Activated CD8-positive, alpha-beta T cell treated with anti-CD3 and anti-CD28 coated beads for 36 hours (primary cell): ENCODE measurements at regions not wholly inside any gene's neighbourhood (a gene's known extent, or its start where the extent isn't known, plus 50 kb on each side); places are given as distances from the start of the nearest gene placed in this dataset.

ENCODE experiments used
- ATAC-seq: fragments of 200-7000 bp; cut with Tn5 transposase; one replicate; pipeline ENCODE4 v1.10.0; 2021; ENCODE audit warnings: mild to moderate bottlenecking, moderate library complexity
- CTCF ChIA-PET: fragments of 350-600 bp; sonication (Branson Sonifier 250); formaldehyde crosslinking; loops from one replicate; lab custom pipeline; 2021; ENCODE audit warnings: antibody characterized with exemption; lab: Charles Lee
- POLR2A ChIA-PET: fragments of 350-600 bp; sonication (Branson Sonifier 250); formaldehyde crosslinking; loops from one replicate; lab custom pipeline; 2021; ENCODE audit warnings: antibody characterized with exemption; lab: Charles Lee
- DNase-seq: peaks from one replicate; pipeline ENCODE4 v3.0.0-alpha.2; 2020
- H3K27ac Mint-ChIP-seq: one replicate; pipeline ENCODE4 v1.8.0; 2021; ENCODE audit warnings: mild to moderate bottlenecking, mixed read lengths
- H3K27me3 Mint-ChIP-seq: one replicate; pipeline ENCODE4 v1.8.0; 2021; ENCODE audit warnings: mixed read lengths
- H3K36me3 Mint-ChIP-seq: one replicate; pipeline ENCODE4 v1.8.0; 2021; ENCODE audit warnings: low read depth, mixed read lengths
- H3K4me1 Mint-ChIP-seq: one replicate; pipeline ENCODE4 v1.8.0; 2021; ENCODE audit warnings: low read depth, mixed read lengths
- H3K4me3 Mint-ChIP-seq: one replicate; pipeline ENCODE4 v1.8.0; 2021; ENCODE audit warnings: mild to moderate bottlenecking, moderate library complexity, mixed read lengths
- H3K9me3 Mint-ChIP-seq: one replicate; pipeline ENCODE4 v1.8.0; 2021; ENCODE audit warnings: mixed read lengths
- intact Hi-C: fragments of 100-400 bp; cut with micrococcal nuclease; formaldehyde crosslinking; loops from one replicate; pipeline ENCODE4 v1.10.0; 2022
- TF ChIP-seq, protein P1 (sequence below): fragments of 200-600 bp; IDR thresholded peaks from one replicate; pipeline ENCODE4 v1.8.0; 2022; ENCODE audit warnings: antibody characterized with exemption, mild to moderate bottlenecking

DNA sequence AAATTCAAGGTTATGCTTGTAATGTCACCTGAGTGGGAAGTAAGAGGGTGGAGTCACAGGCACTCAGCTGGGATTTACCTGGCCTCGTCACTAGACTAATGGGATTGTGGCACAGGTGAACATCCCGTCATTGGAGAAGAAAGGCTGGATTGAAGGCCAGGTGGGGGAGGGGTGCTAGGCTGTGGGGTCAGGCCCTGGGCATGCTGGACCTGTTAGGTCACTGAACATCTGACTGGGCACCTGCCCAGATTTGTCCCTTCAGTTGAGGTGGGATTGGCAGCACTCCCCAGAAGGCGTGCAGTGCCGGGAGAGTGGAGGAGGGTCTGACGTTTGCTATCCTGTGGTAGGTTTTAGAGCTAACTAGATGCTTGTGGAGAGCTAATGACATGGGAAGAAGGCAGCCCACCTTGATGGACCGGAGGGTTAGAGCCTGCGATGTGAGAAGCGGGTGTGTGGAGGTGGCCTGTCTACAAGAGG, 161.5 kb upstream of the ZNF267 start:
- ATAC-seq (no peak), DNase-seq (no peak)
- no peak overlapping the region for H3K27ac Mint-ChIP-seq
- ChIA-PET CTCF (interaction anchor here (1.0 to 1.9 kb wide), 5 partner anchors 9 to 269 kb away, joined by 3 to 7 read pairs (median 5); partner anchors contain the start of gene ZNF267), POLR2A (interaction anchor here (1.6 to 7.8 kb wide), 2 partner anchors 11 to 161 kb away, joined by 5 to 151 read pairs; partner anchors contain the start of gene ZNF267)
- peaks cover 50% of the 10 kb centered on the region for H3K4me1 Mint-ChIP-seq
- no peaks in the 10 kb centered on the region for H3K9me3 Mint-ChIP-seq
- H3K36me3 Mint-ChIP-seq: peaks cover 49% of the 10 kb centered on the region
- no peaks in the 10 kb centered on the region for H3K27me3 Mint-ChIP-seq
- intact Hi-C loops: loop anchor here (10.0 kb wide), 1 partner anchor 207 kb away; the partner anchor contains the start of gene RUSF1
- TF ChIP-seq, protein P1, sequence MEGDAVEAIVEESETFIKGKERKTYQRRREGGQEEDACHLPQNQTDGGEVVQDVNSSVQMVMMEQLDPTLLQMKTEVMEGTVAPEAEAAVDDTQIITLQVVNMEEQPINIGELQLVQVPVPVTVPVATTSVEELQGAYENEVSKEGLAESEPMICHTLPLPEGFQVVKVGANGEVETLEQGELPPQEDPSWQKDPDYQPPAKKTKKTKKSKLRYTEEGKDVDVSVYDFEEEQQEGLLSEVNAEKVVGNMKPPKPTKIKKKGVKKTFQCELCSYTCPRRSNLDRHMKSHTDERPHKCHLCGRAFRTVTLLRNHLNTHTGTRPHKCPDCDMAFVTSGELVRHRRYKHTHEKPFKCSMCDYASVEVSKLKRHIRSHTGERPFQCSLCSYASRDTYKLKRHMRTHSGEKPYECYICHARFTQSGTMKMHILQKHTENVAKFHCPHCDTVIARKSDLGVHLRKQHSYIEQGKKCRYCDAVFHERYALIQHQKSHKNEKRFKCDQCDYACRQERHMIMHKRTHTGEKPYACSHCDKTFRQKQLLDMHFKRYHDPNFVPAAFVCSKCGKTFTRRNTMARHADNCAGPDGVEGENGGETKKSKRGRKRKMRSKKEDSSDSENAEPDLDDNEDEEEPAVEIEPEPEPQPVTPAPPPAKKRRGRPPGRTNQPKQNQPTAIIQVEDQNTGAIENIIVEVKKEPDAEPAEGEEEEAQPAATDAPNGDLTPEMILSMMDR: no peak
- peak overlapping the region; percentile 9 for H3K4me3 Mint-ChIP-seq

DNA sequence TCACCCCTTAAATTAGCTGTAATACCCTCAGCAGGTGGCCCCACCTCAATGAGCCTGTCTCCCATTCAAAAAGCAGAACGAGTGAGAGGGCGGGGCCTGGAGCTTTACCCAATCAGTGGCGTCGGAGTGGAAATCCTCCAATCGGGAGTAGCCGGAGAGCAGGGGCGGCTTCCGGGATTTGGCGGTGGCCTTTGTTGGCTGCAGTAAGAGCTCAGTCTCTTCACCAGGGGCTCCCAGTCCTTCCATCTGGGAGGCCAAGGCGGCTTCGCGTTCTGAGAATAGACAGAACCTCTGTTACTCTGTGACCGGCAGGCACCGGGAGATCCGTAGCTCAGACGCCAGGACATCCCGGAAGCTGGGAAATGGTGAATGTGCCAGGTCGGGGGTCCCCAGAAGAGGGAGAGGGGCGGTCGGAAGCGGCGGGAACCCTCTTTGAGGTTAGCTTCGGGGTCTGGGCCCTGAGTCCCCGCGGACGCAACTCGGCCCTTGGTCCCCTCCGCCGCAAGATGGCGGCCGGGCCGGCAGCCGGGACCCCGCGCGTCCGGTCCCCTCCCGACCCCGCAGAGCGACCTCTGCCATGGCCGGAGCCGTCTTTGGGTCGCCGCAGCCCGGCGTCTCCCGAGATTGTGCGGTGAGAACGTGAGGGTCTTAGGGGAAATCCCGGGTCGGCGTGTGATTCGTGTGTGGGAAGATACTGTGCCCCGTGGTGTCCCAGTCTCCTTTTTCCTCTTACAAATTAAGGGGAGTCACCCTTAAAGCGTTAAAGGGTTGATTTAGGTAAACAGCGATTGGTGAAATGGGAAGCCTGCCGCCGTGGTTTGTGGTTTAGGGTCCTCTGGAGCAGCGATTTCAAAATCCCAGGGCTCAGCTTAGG, 160.3 kb upstream of the ZNF267 start:
- peaks cover 51% of the 10 kb centered on the region for H3K4me1 Mint-ChIP-seq
- H3K36me3 Mint-ChIP-seq: peaks cover 48% of the 10 kb centered on the region

DNA sequence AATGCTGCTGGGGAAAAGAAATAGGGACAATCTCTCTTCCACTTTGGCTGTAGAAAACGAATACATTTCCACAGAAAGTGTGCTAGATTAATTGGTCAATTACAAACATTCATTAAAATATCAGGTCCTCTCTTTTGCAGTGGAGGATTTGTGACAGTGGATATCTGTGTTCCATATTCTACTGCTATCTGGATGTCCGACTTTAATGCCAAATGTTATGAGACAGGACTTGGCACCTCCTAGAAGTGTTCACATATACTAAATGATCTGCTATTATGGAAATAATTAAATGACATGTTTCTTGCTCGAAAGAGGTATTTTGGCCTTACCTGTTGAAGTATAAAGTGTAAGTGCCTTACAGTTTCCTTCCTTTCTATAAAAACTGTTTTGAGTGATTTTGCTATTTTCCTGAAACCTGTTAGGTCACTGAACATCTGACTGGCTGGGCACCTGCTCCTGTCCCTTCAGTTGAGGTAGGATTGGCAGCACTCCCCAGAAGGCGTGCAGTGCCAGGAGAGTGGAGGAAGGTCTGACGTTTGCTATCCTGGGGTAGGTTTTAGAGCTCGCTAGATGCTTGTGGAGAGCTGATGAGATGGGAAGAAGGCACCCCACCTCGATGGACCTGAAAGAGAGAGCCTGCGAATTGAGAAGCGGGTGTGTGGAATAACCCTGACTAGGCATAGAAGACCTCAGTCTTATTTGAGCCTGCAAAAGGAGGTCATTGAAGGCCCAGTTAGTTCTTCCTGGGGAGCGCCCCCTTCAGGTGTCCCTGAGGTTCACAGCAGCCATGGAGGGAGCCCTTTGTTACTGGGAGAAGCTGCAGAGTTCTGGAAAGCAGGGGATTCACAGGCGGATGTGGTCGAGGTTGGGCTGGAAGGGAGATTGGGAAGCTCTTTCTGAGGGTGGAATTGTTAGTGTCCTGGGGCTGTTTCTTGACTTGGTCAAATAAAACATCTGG, 159.4 kb upstream of the ZNF267 start:
- peaks cover 52% of the 10 kb centered on the region for H3K36me3 Mint-ChIP-seq
- ATAC-seq: no peak
- CTCF ChIA-PET: interaction anchor here (0.7 to 1.9 kb wide), 11 partner anchors 9 to 256 kb away, joined by 3 to 9 read pairs (median 5); partner anchors contain the start of genes ARMC5 and ZNF267

More for the DNA sequence above, 160.3 kb upstream of the ZNF267 start:
- ATAC-seq (peak; percentile 92), DNase-seq (peak; percentile 98)
- no peaks in the 10 kb centered on the region for H3K27me3 Mint-ChIP-seq
- ChIA-PET CTCF (interaction anchor here (0.9 to 1.7 kb wide), 5 partner anchors 11 to 253 kb away, joined by 3 to 7 read pairs (median 5); partner anchors contain the start of gene ZNF267), POLR2A (interaction anchor here (0.7 to 7.8 kb wide), 13 partner anchors 9 to 255 kb away, joined by 3 to 151 read pairs (median 6); partner anchors contain the start of genes RUSF1 and ZNF267)
- H3K9me3 Mint-ChIP-seq: peaks cover under 1% of the 10 kb centered on the region
- intact Hi-C loops: loop anchor here (10.0 kb wide), 1 partner anchor 209 kb away; the partner anchor contains the start of gene RUSF1
- peak overlapping the region; percentile 98 for H3K27ac Mint-ChIP-seq
- H3K4me3 Mint-ChIP-seq: peak overlapping the region; percentile 87
- TF ChIP-seq, protein P1: no peak

More for the DNA sequence above, 159.4 kb upstream of the ZNF267 start:
- TF ChIP-seq, protein P1: no peak
- Mint-ChIP-seq H3K9me3 (peaks cover 1% of the 10 kb centered on the region), H3K4me1 (peaks cover 49% of the 10 kb centered on the region), H3K4me3 (peak overlapping the region; percentile 87), H3K27me3 (no peaks in the 10 kb centered on the region), H3K27ac (peak overlapping the region; percentile 98)
- peak; percentile 38 for DNase-seq
- intact Hi-C loops: loop anchor here (10.0 kb wide), 1 partner anchor 209 kb away; the partner anchor contains the start of gene RUSF1
- POLR2A ChIA-PET: interaction anchor here (0.7 to 7.8 kb wide), 14 partner anchors 8 to 256 kb away, joined by 3 to 151 read pairs (median 6); partner anchors contain the start of genes RUSF1 and ZNF267
